RKO (cell line): ENCODE measurements at regions not wholly inside any gene's neighbourhood (a gene's known extent, or its start where the extent isn't known, plus 50 kb on each side); places are given as distances from the start of the nearest gene placed in this dataset.

Source experiments
- DNase-seq: peaks from one replicate; pipeline ENCODE4 v3.0.0-alpha.2; 2016; ENCODE audit warnings: low spot score

DNA sequence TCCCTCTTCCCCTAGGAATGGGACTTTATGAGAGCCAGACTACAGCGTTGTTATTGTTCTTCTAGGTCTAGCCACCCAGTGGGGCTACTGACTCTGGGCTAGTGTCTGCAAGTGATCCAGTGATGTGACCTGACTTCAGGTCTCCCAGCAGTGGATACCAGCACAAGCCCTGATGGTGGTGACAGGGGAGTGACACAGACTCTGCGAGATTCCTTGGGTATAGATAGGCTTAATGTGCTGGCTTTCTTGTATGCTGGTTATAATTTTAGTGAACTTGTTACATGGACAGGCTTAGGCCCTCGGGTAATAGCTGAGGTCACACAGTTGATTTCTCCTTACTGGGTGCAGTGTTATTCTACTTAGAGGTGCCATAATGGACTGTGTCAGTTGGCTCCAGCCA lies 106.9 kb downstream of the TBC1D30 start:
- DNase-seq: no peak

DNA sequence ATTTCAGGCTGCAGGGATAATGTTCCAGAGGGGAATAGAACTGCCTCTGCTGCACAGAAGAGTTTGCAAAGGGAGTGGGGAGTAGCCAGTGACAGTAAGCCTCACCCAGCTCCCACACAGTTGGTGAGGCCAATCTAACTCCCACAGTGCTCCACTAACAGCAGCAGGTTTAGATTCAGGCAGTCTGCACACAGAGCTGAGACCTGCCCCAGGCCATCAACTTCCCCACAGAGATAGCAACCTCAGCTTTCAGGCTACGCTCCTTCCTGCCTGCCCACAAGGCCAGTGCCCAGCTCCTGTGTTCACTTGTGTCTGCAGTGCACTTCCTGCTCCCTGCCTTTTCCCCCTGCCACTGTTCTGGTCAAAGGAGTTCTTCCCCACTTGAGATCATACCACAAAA lies 107.5 kb downstream of the TBC1D30 start:
- DNase-seq: no peak

- no peak for DNase-seq
Measured at GRCh38 chr12:64933791-64934190, 109.3 kb downstream of the TBC1D30 start.

GRCh38 chr12:64937452-64937851 lies 113.0 kb downstream of the TBC1D30 start:
- no peak for DNase-seq

GRCh38 chr12:64938179-64938578 lies 113.7 kb downstream of the TBC1D30 start:
- DNase-seq: no peak

GRCh38 chr12:64943686-64944085 lies 119.2 kb downstream of the TBC1D30 start:
- DNase-seq: no peak

- no peak for DNase-seq
Measured at GRCh38 chr12:64944966-64945365, 120.5 kb downstream of the TBC1D30 start.

DNA sequence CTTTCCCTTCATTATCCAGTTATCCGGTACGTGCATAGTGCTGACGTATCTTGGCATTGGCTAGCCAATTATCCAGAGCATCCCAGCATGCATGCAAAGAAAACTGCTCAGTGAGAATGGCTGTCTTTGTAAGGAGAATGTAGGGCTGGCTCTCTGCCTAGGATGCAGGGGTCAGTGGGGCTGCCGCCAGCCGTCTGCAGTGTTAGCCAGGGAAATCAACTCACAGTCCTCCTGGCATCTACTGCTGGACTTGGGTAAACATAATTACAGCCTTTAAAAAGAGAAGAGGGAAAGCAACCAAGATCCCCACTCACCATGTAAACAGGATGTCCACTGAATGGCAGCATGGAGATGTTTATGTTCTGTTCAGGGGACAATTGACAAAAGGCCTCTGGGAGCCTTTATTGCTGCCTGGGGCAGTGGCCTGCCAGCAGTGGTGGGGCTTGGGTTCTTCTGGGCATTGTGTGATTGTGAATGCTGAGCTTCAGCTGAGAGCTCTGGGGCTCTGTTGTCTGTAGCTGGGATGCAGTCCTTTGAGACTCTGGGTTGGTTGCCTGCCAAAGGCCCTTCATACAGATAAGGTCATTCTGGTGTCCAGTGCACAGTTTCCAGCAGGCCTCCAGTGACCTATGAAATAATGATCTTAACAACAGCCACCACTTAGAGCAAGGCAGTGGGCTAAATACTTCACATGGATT lies 121.8 kb downstream of the TBC1D30 start:
- DNase-seq: no peak

DNA sequence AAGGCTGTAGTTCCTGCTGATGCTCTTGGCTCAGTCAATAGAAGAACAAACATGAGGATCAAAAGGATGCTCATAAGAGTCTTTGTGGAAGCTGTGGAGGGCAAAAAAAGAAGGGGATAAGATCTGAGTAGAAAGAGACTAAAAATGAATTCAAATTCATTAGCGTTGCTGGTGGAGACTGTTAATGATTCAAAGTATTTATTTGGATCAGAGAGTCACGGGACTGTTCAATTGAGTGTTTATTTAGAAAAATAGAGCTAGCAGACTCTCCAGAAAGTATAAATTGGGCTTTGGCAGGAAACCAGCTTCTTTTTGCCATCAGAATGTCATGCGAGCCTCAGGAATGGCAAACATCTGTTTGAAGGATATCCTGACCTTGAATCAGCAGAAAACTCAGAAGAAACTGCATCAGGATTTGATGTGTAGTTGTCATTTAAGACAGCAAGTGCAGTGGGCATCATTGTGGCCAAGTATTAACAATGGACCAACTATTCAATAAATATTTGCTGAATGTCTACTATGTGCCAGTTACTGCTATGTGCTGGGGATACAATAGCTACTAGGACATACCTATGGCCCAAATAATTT lies 126.4 kb downstream of the TBC1D30 start:
- no peak for DNase-seq

GRCh38 chr12:64951944-64952343 lies 127.5 kb downstream of the TBC1D30 start:
- no peak for DNase-seq

GRCh38 chr12:64955746-64956145 lies 131.3 kb downstream of the TBC1D30 start:
- no peak for DNase-seq

GRCh38 chr12:64965920-64966319 lies 141.5 kb downstream of the TBC1D30 start:
- DNase-seq: no peak

DNA sequence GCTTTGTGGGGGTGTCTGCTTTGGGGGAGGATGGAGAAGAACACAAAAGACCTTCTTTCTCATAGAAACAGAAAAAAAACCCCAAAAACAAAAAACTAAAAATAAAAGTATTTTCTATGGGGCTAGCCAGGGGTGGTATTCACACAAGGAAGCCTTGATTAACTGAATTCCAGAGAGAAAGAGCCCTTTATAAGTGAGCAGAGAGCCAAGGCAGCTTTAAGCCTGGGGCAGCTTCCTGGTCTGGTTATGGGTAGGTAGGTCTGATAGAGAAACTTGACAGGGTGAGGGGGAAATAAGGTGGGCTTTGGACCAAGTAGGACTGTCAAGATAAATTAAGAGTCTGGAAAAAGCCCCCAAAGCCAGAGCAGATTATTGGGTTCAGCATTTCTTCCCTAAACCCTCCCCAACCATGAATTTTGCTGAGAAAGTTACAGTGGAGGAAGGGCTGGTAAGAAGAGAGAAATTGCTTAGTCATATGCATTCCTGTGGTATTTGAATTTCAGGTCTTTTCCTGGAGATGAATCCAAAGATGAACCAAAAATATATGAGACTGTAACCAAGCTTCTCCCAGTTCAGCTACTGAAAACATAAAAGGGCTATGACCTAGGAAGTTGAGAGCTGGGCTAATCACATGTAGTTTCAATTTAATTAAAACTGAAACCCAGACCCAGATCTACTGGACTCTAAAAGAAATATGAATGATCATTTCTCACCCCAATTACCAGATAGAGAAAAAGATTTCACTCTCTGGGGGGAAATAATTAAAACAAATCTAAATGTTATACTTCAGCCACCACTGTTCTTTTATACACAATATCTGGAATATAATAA lies 144.8 kb downstream of the TBC1D30 start:
- peak; percentile 32 for DNase-seq

GRCh38 chr12:64976131-64976530 lies 145.0 kb downstream of the WIF1 start:
- no peak for DNase-seq

GRCh38 chr12:64983771-64984278 lies 137.3 kb downstream of the WIF1 start:
- DNase-seq: no peak

DNA sequence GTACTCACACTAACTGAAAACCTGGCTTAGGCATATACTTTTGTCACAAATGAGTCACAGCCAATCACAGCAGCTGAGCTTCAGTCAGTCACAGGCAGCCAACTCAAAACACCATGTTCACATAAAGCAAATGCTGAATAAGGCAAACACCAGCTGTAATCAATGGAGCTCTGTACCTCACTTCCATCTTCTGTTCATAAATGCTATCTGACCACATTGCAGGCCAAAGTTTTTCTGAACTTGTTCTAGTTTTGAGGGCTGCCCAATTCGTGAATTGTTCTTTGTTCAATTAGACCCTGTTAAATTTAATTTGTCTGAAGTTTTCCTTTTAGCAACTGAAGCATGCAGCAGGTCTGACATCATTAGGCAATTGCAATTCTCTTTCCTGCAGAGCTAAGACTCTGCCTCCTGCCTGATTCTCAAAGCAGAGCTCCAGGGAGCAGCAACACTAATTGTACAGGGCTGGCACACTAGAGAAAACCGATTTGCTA lies 129.9 kb downstream of the WIF1 start:
- peak; percentile 45 for DNase-seq

- DNase-seq: no peak
Measured at GRCh38 chr12:64992116-64992515, 129.0 kb downstream of the WIF1 start.

- no peak for DNase-seq
Measured at GRCh38 chr12:64992641-64993040, 128.5 kb downstream of the WIF1 start.

- DNase-seq: no peak
Measured at GRCh38 chr12:64993461-64993860, 127.6 kb downstream of the WIF1 start.

- DNase-seq: no peak
Measured at GRCh38 chr12:64995816-64996215, 125.3 kb downstream of the WIF1 start.

GRCh38 chr12:64997858-64998257 lies 123.2 kb downstream of the WIF1 start:
- DNase-seq: no peak

DNA sequence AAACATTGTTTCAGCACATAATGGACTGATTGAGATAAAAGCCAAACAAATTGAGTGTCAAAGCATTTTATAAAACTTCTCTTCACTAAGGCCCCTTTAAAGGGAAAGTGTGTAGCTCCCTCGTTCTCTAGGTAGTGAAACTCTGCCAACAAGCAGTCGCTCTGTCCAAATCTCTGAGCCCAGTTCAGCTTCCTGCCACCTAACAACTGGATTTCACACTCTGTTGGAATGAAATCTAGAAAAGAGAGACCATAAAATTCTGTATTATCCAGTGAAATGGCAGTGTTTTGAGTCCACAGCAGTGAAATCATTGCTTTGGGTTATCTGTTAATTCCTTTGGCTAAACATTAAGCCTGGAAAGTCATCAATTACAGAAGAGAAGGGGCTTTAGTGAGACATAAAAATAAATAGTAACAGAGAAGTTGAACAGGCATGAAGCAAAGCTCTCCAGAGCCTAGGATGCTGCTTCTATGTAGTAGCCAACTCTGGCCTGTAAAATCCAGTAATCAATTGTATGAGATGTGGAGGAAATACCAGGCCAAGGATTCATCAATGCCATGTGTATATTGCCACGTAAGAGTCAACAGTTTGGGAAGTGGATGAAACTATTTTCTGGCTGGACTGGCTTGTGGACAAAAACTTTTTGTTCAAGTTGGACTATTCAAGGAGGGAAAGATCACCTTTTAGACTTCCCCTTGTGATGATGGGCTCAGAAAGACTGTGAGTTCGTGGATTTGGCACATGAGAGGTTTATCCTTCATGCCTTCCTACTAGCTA lies 122.5 kb downstream of the WIF1 start:
- DNase-seq: no peak
